ENCODE measurements at regions not wholly inside any gene's neighbourhood (a gene's known extent, or its start where the extent isn't known, plus 50 kb on each side); places are given as distances from the start of the nearest gene placed in this dataset.
A peak's percentile ranks its signal among the peaks of the same experiment; 100 is the strongest.

DNA sequence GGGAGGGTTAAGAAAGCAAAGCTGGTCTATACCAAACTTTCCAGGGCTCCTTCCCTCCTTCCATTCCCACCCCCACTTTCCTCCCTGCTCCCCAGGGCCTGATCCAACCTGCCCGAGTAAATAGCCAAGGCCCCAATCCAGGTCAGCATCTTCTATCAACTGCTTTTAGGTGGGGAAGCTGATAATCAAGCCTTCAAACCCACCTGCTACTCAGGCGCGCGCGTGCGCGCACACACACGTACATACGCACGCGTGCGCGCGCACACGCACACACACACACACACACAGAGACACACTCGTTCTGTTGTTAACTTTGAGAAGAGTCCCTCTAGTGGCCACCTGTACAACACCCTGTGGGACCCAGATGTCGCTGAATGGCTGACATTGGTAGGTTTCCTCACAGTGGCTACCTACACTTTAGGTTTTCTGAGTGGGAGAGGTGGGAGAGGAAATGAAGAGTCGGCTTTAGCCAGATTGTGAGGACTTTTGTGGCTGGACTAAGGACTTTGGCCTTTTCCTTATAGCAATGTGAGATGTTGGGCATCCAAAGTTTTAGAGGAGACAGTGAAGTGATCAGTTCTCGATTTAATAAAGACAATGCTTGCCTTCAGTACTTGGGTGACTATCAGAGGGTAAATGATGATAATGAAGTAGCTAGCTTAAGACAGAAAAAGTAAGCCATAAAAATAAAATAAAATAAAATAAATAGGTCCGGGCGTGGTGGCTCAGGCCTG lies 179.9 kb upstream of the C2CD4B start:
- Mint-ChIP-seq H3K9me3 (peaks cover 7% of the 10 kb centered on the region), H3K27ac (peak overlapping the region; percentile 55; the same call in 1 of the 2 replicates), H3K4me1 (peaks cover 3% of the 10 kb centered on the region), H3K27me3 (ENCODE audit: low read depth) (no peaks in the 10 kb centered on the region), H3K4me3 (peak overlapping the region; percentile 63), H3K36me3 (no peaks in the 10 kb centered on the region)
- TF ChIP-seq ZNF416 (CRISPR knock-in tag; IDR thresholded peaks at IDR 0.05) (0 out of 2 replicates have a peak, but pooled peaks have one; percentile 41), FOXP1 (CRISPR knock-in tag; IDR thresholded peaks at IDR 0.05; ENCODE audit: borderline replicate concordance) (peak; percentile 54; the same call in 1 of the 2 replicates), TEAD1 (CRISPR knock-in tag; IDR thresholded peaks at IDR 0.05) (0 out of 2 replicates have a peak, but pooled peaks have one; percentile 35), ZNF317 (CRISPR knock-in tag; IDR thresholded peaks at IDR 0.05; ENCODE audit: borderline replicate concordance, low read depth) (no peak), OVOL2 (CRISPR knock-in tag; IDR thresholded peaks at IDR 0.05; ENCODE audit: borderline replicate concordance) (no peak), FOXJ3 (CRISPR knock-in tag; IDR thresholded peaks at IDR 0.05; ENCODE audit: borderline replicate concordance) (no peak), EMX1 (CRISPR knock-in tag; IDR thresholded peaks at IDR 0.05) (no peak), FOXK1 (CRISPR knock-in tag; IDR thresholded peaks at IDR 0.05) (peak; percentile 55; the same call in 1 of the 2 replicates), SP1 (CRISPR knock-in tag; conservative IDR thresholded peaks at IDR 0.05) (peak; percentile 34; the same call in 1 of the 2 replicates), ETV6 (CRISPR knock-in tag; IDR thresholded peaks at IDR 0.05) (peak; percentile 17; the same call in 1 of the 2 replicates)
- TF ChIP-seq, protein P1, sequence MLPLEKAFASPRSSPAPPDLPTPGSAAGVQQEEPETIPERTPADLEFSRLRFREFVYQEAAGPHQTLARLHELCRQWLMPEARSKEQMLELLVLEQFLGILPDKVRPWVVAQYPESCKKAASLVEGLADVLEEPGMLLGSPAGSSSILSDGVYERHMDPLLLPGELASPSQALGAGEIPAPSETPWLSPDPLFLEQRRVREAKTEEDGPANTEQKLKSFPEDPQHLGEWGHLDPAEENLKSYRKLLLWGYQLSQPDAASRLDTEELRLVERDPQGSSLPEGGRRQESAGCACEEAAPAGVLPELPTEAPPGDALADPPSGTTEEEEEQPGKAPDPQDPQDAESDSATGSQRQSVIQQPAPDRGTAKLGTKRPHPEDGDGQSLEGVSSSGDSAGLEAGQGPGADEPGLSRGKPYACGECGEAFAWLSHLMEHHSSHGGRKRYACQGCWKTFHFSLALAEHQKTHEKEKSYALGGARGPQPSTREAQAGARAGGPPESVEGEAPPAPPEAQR (CRISPR knock-in tag; IDR thresholded peaks at IDR 0.05), result 0 out of 2 replicates have a peak, but pooled peaks have one; percentile 16
- TF ChIP-seq, protein P2, sequence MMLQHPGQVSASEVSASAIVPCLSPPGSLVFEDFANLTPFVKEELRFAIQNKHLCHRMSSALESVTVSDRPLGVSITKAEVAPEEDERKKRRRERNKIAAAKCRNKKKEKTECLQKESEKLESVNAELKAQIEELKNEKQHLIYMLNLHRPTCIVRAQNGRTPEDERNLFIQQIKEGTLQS (CRISPR knock-in tag; conservative IDR thresholded peaks at IDR 0.05), result no peak
- TF ChIP-seq, protein P3, sequence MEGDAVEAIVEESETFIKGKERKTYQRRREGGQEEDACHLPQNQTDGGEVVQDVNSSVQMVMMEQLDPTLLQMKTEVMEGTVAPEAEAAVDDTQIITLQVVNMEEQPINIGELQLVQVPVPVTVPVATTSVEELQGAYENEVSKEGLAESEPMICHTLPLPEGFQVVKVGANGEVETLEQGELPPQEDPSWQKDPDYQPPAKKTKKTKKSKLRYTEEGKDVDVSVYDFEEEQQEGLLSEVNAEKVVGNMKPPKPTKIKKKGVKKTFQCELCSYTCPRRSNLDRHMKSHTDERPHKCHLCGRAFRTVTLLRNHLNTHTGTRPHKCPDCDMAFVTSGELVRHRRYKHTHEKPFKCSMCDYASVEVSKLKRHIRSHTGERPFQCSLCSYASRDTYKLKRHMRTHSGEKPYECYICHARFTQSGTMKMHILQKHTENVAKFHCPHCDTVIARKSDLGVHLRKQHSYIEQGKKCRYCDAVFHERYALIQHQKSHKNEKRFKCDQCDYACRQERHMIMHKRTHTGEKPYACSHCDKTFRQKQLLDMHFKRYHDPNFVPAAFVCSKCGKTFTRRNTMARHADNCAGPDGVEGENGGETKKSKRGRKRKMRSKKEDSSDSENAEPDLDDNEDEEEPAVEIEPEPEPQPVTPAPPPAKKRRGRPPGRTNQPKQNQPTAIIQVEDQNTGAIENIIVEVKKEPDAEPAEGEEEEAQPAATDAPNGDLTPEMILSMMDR (IDR thresholded peaks at IDR 0.05), result peak; percentile 73
- TF ChIP-seq, protein P4, sequence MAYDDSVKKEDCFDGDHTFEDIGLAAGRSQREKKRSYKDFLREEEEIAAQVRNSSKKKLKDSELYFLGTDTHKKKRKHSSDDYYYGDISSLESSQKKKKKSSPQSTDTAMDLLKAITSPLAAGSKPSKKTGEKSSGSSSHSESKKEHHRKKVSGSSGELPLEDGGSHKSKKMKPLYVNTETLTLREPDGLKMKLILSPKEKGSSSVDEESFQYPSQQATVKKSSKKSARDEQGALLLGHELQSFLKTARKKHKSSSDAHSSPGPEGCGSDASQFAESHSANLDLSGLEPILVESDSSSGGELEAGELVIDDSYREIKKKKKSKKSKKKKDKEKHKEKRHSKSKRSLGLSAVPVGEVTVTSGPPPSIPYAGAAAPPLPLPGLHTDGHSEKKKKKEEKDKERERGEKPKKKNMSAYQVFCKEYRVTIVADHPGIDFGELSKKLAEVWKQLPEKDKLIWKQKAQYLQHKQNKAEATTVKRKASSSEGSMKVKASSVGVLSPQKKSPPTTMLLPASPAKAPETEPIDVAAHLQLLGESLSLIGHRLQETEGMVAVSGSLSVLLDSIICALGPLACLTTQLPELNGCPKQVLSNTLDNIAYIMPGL (CRISPR knock-in tag; IDR thresholded peaks at IDR 0.05), result 0 out of 2 replicates have a peak, but pooled peaks have one; percentile 51
- TF ChIP-seq, protein P5, sequence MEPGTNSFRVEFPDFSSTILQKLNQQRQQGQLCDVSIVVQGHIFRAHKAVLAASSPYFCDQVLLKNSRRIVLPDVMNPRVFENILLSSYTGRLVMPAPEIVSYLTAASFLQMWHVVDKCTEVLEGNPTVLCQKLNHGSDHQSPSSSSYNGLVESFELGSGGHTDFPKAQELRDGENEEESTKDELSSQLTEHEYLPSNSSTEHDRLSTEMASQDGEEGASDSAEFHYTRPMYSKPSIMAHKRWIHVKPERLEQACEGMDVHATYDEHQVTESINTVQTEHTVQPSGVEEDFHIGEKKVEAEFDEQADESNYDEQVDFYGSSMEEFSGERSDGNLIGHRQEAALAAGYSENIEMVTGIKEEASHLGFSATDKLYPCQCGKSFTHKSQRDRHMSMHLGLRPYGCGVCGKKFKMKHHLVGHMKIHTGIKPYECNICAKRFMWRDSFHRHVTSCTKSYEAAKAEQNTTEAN (CRISPR knock-in tag; IDR thresholded peaks at IDR 0.05), result peak; percentile 100
- ATAC-seq (peak; percentile 96), DNase-seq (ENCODE audit: low spot score) (peak; percentile 78)
- POLR2A ChIA-PET, result no interaction called here
- CTCF ChIA-PET, result interaction anchor here (0.6 to 1.2 kb wide), 10 partner anchors 9 to 398 kb away, joined by 3 to 6 read pairs (median 4); no protein-coding TSS in a partner anchor

DNA sequence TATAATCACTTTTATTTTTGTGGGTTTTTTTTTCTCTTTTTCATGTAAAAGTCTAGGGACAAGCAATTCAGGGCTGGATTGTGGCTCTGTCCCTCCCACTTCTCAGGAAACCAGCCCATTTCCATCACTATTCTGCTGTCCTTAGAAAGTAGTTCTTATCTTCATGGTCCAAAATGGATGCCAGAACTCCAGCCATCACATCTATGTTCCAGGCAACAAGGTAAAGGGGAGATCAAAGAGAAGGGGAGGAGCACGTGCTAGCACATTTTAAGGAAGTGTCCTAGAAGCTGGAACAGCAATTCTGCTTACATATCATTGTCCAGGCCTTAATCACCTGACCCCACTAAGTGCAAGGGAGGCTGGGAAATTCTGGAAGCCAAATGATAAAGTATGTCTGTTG lies 181.1 kb upstream of the C2CD4B start:
- Mint-ChIP-seq H3K27ac (no peak overlapping the region), H3K4me3 (no peak overlapping the region), H3K36me3 (no peaks in the 10 kb centered on the region), H3K4me1 (peaks cover 3% of the 10 kb centered on the region), H3K9me3 (peaks cover 7% of the 10 kb centered on the region), H3K27me3 (ENCODE audit: low read depth) (no peaks in the 10 kb centered on the region)
- ChIA-PET POLR2A (no interaction called here), CTCF (no interaction called here)
- TF ChIP-seq, protein P4 (CRISPR knock-in tag; IDR thresholded peaks at IDR 0.05), result no peak
- TF ChIP-seq GTF2I (CRISPR knock-in tag; conservative IDR thresholded peaks at IDR 0.05), result 0 out of 2 replicates have a peak, but pooled peaks have one; percentile 59
- ATAC-seq (no peak), DNase-seq (ENCODE audit: low spot score) (no peak)
